H1 (cell line): ENCODE measurements at regions not wholly inside any gene's neighbourhood (a gene's known extent, or its start where the extent isn't known, plus 50 kb on each side); places are given as distances from the start of the nearest gene placed in this dataset.

ENCODE experiments used
- ASH2L ChIP-seq: fragments of 200-600, 300-600 bp; sonication (generic); IDR thresholded peaks from one replicate; pipeline ENCODE4 v1.7.1; 2017; ENCODE audit warnings: low read length
- CHD2 ChIP-seq: IDR thresholded peaks from 2 replicates; pipeline ENCODE4 v1.6.1; 2012; ENCODE audit warnings: low read length, improper control_type of control experiment
- EZH2 ChIP-seq: fragments of 200-600 bp; sonication (generic); IDR thresholded peaks from 2 replicates; pipeline ENCODE4 v1.7.1; 2012; ENCODE audit warnings: low read depth, mild to moderate bottlenecking, moderate library complexity, low read length, inconsistent platforms; ENCODE audit not compliant: severe bottlenecking
- SUZ12 ChIP-seq: fragments of 200-600 bp; sonication (generic); IDR thresholded peaks from 2 replicates; pipeline ENCODE4 v1.6.1; 2012; ENCODE audit warnings: mild to moderate bottlenecking, inconsistent platforms, low read length, moderate library complexity, mixed read lengths
- TF ChIP-seq, protein P1 (sequence below): fragments of 300-600 bp; sonication (generic); IDR thresholded peaks from 2 replicates; pipeline ENCODE4 v1.7.1; 2012; ENCODE audit warnings: low read length, moderate library complexity, mild to moderate bottlenecking, inconsistent platforms; ENCODE audit not compliant: insufficient replicate concordance

DNA sequence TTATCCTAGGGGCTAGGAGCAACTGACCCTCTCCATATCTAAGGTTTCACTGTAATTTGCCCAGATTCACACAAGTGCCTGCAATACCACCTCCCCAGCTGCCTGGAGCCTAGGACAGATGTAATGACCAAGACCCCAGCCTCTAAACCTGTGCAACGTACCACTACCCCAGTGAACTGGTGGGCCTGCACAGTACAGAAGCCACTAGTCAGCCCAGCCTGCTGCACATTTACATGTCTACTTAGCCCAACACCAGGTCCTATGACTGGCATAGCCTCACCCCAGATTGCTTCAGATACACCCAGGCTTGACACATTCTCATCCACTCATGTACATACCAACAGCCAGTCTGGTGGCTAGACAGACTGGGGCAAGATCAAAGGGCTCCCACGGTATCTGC, 1336.6 kb downstream of the BRINP3 start (continued):
- TF ChIP-seq, protein P1, sequence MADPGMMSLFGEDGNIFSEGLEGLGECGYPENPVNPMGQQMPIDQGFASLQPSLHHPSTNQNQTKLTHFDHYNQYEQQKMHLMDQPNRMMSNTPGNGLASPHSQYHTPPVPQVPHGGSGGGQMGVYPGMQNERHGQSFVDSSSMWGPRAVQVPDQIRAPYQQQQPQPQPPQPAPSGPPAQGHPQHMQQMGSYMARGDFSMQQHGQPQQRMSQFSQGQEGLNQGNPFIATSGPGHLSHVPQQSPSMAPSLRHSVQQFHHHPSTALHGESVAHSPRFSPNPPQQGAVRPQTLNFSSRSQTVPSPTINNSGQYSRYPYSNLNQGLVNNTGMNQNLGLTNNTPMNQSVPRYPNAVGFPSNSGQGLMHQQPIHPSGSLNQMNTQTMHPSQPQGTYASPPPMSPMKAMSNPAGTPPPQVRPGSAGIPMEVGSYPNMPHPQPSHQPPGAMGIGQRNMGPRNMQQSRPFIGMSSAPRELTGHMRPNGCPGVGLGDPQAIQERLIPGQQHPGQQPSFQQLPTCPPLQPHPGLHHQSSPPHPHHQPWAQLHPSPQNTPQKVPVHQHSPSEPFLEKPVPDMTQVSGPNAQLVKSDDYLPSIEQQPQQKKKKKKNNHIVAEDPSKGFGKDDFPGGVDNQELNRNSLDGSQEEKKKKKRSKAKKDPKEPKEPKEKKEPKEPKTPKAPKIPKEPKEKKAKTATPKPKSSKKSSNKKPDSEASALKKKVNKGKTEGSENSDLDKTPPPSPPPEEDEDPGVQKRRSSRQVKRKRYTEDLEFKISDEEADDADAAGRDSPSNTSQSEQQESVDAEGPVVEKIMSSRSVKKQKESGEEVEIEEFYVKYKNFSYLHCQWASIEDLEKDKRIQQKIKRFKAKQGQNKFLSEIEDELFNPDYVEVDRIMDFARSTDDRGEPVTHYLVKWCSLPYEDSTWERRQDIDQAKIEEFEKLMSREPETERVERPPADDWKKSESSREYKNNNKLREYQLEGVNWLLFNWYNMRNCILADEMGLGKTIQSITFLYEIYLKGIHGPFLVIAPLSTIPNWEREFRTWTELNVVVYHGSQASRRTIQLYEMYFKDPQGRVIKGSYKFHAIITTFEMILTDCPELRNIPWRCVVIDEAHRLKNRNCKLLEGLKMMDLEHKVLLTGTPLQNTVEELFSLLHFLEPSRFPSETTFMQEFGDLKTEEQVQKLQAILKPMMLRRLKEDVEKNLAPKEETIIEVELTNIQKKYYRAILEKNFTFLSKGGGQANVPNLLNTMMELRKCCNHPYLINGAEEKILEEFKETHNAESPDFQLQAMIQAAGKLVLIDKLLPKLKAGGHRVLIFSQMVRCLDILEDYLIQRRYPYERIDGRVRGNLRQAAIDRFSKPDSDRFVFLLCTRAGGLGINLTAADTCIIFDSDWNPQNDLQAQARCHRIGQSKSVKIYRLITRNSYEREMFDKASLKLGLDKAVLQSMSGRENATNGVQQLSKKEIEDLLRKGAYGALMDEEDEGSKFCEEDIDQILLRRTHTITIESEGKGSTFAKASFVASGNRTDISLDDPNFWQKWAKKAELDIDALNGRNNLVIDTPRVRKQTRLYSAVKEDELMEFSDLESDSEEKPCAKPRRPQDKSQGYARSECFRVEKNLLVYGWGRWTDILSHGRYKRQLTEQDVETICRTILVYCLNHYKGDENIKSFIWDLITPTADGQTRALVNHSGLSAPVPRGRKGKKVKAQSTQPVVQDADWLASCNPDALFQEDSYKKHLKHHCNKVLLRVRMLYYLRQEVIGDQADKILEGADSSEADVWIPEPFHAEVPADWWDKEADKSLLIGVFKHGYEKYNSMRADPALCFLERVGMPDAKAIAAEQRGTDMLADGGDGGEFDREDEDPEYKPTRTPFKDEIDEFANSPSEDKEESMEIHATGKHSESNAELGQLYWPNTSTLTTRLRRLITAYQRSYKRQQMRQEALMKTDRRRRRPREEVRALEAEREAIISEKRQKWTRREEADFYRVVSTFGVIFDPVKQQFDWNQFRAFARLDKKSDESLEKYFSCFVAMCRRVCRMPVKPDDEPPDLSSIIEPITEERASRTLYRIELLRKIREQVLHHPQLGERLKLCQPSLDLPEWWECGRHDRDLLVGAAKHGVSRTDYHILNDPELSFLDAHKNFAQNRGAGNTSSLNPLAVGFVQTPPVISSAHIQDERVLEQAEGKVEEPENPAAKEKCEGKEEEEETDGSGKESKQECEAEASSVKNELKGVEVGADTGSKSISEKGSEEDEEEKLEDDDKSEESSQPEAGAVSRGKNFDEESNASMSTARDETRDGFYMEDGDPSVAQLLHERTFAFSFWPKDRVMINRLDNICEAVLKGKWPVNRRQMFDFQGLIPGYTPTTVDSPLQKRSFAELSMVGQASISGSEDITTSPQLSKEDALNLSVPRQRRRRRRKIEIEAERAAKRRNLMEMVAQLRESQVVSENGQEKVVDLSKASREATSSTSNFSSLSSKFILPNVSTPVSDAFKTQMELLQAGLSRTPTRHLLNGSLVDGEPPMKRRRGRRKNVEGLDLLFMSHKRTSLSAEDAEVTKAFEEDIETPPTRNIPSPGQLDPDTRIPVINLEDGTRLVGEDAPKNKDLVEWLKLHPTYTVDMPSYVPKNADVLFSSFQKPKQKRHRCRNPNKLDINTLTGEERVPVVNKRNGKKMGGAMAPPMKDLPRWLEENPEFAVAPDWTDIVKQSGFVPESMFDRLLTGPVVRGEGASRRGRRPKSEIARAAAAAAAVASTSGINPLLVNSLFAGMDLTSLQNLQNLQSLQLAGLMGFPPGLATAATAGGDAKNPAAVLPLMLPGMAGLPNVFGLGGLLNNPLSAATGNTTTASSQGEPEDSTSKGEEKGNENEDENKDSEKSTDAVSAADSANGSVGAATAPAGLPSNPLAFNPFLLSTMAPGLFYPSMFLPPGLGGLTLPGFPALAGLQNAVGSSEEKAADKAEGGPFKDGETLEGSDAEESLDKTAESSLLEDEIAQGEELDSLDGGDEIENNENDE = no peak
- TF ChIP-seq ASH2L (no peak), EZH2 (no peak), CHD2 (no peak), SUZ12 (no peak)
